Ramos (cell line): ENCODE measurements at regions not wholly inside any gene's neighbourhood (a gene's known extent, or its start where the extent isn't known, plus 50 kb on each side); places are given as distances from the start of the nearest gene placed in this dataset.

Experiments
- in situ Hi-C: fragments of 300-500 bp; cut with MboI; formaldehyde crosslinking; loops from one replicate; pipeline ENCODE4 v1.14.3; 2022; ENCODE audit warnings: low sequenced_read_pairs; ENCODE audit not compliant: unreplicated experiment

GRCh38 chr4:177033135-177033534, 240.4 kb upstream of the VEGFC start:
- in situ Hi-C loops = loop anchor here (25.0 kb wide), 1 partner anchor 646 kb away; no protein-coding TSS in a partner anchor

- in situ Hi-C loops = loop anchor here (25.0 kb wide), 1 partner anchor 646 kb away; no protein-coding TSS in a partner anchor
Measured at GRCh38 chr4:177033632-177034031, 240.9 kb upstream of the VEGFC start.

- in situ Hi-C loops = loop anchor here (25.0 kb wide), 1 partner anchor 654 kb away; no protein-coding TSS in a partner anchor
Measured at GRCh38 chr4:177041356-177041755, 248.6 kb upstream of the VEGFC start.

- in situ Hi-C loops = loop anchor here (25.0 kb wide), 1 partner anchor 660 kb away; no protein-coding TSS in a partner anchor
Measured at GRCh38 chr4:177047070-177047850, 254.5 kb upstream of the VEGFC start.

GRCh38 chr4:177047851-177048174, 255.1 kb upstream of the VEGFC start:
- in situ Hi-C loops = loop anchor here (25.0 kb wide), 1 partner anchor 661 kb away; no protein-coding TSS in a partner anchor

GRCh38 chr4:177051473-177052060, 258.1 kb upstream of the NEIL3 start:
- in situ Hi-C loops = no loop called here

- in situ Hi-C loops = no loop called here
Measured at GRCh38 chr4:177052211-177052934, 257.3 kb upstream of the NEIL3 start.

- in situ Hi-C loops = no loop called here
Measured at GRCh38 chr4:177057186-177057585, 252.5 kb upstream of the NEIL3 start.

- in situ Hi-C loops = no loop called here
Measured at GRCh38 chr4:177064116-177064515, 245.6 kb upstream of the NEIL3 start.

GRCh38 chr4:177064729-177065394, 244.8 kb upstream of the NEIL3 start:
- in situ Hi-C loops = no loop called here

- in situ Hi-C loops = no loop called here
Measured at GRCh38 chr4:177066746-177067145, 242.9 kb upstream of the NEIL3 start.

- in situ Hi-C loops = no loop called here
Measured at GRCh38 chr4:177070533-177071058, 239.1 kb upstream of the NEIL3 start.

- in situ Hi-C loops = no loop called here
Measured at GRCh38 chr4:177077095-177077971, 232.3 kb upstream of the NEIL3 start.

GRCh38 chr4:177079327-177079726, 230.3 kb upstream of the NEIL3 start:
- in situ Hi-C loops = no loop called here

- in situ Hi-C loops = no loop called here
Measured at GRCh38 chr4:177080388-177080787, 229.3 kb upstream of the NEIL3 start.

GRCh38 chr4:177087060-177087459, 222.6 kb upstream of the NEIL3 start:
- in situ Hi-C loops = no loop called here

- in situ Hi-C loops = no loop called here
Measured at GRCh38 chr4:177087499-177087898, 222.2 kb upstream of the NEIL3 start.

GRCh38 chr4:177091515-177091914, 218.2 kb upstream of the NEIL3 start:
- in situ Hi-C loops = no loop called here

GRCh38 chr4:177092807-177093206, 216.9 kb upstream of the NEIL3 start:
- in situ Hi-C loops = no loop called here
